Subcutaneous abdominal adipose tissue (tissue), 5 donors: ENCODE measurements at regions not wholly inside any gene's neighbourhood (a gene's known extent, or its start where the extent isn't known, plus 50 kb on each side); places are given as distances from the start of the nearest gene placed in this dataset.

Source experiments
- H3K27ac ChIP-seq: one replicate; pipeline ENCODE4 v1.7.0; 2013; ENCODE audit warnings: low read depth, mild to moderate bottlenecking, inconsistent platforms, low read length, moderate library complexity
- H3K27me3 ChIP-seq, 5 donors: one replicate each; pipeline ENCODE4 v1.7.0; 2013; ENCODE audit warnings: low read length in 5 of 5, inconsistent platforms in 1 of 5; ENCODE audit not compliant: control insufficient read depth in 5 of 5, insufficient read depth in 4 of 5
- H3K36me3 ChIP-seq, 5 donors: one replicate each; pipeline ENCODE4 v1.7.0; 2013; ENCODE audit warnings: low read length in 5 of 5; ENCODE audit not compliant: control insufficient read depth in 5 of 5, insufficient read depth in 5 of 5
- H3K4me1 ChIP-seq, 5 donors: one replicate each; pipeline ENCODE4 v1.7.0; 2013; ENCODE audit warnings: low read length in 5 of 5, mild to moderate bottlenecking in 3 of 5, moderate library complexity in 1 of 5; ENCODE audit not compliant: control insufficient read depth in 5 of 5, insufficient read depth in 5 of 5
- H3K4me3 ChIP-seq, 5 donors: one replicate each; pipeline ENCODE4 v1.7.0; 2013; ENCODE audit warnings: low read length in 5 of 5, low read depth in 1 of 5
- H3K9ac ChIP-seq, 5 donors: one replicate each; pipeline ENCODE4 v1.7.0; 2013; ENCODE audit warnings: low read length in 5 of 5, mild to moderate bottlenecking in 4 of 5, moderate library complexity in 3 of 5
- H3K9me3 ChIP-seq, 5 donors: one replicate each; pipeline ENCODE4 v1.7.0; 2013; ENCODE audit warnings: low read length in 5 of 5; ENCODE audit not compliant: control insufficient read depth in 5 of 5
- donor health status: healthy.
- donor health status: healthy.
- donor health status: healthy.
- donor health status: healthy.
- donor health status: healthy.

GRCh38 chr20:40957265-40957760, 71.3 kb upstream of the TOP1 start:
- H3K4me3 ChIP-seq: no peak overlapping the region
- no peaks in the 10 kb centered on the region for H3K36me3 ChIP-seq
- H3K4me1 ChIP-seq: peaks cover 0 to 19% (median 11%) of the 10 kb centered on the region in 5 donors
- no peak overlapping the region for H3K27ac ChIP-seq
- no peak overlapping the region for H3K9ac ChIP-seq
- peaks cover 0 to 7% (median 0%) of the 10 kb centered on the region in 5 donors for H3K9me3 ChIP-seq
- H3K27me3 ChIP-seq: peaks cover 0 to 3% (median 0%) of the 10 kb centered on the region in 5 donors

- H3K9ac ChIP-seq: no peak overlapping the region
- no peak overlapping the region for H3K27ac ChIP-seq
- no peak overlapping the region for H3K4me3 ChIP-seq
- H3K27me3 ChIP-seq: peaks cover 0 to 3% (median 0%) of the 10 kb centered on the region in 5 donors
- H3K36me3 ChIP-seq: no peaks in the 10 kb centered on the region
- peaks cover 0 to 23% (median 11%) of the 10 kb centered on the region in 5 donors for H3K4me1 ChIP-seq
- peaks cover 0 to 7% (median 0%) of the 10 kb centered on the region in 5 donors for H3K9me3 ChIP-seq
These were observed 70.0 kb upstream of the TOP1 start for GRCh38 chr20:40958598-40958997.

- Histone ChIP-seq H3K4me1 (peaks cover 0 to 23% (median 11%) of the 10 kb centered on the region in 5 donors), H3K9ac (no peak overlapping the region), H3K4me3 (no peak overlapping the region), H3K27ac (no peak overlapping the region), H3K36me3 (no peaks in the 10 kb centered on the region), H3K9me3 (peaks cover 0 to 1% (median 0%) of the 10 kb centered on the region in 5 donors), H3K27me3 (peaks cover 0 to 3% (median 0%) of the 10 kb centered on the region in 5 donors)
These were observed 69.1 kb upstream of the TOP1 start for GRCh38 chr20:40959325-40960092.

GRCh38 chr20:40960101-40960500, 68.5 kb upstream of the TOP1 start:
- peak overlapping the region in 2 of 5 donors; percentile 25 to 28 for H3K9ac ChIP-seq
- peaks cover 0 to 23% (median 11%) of the 10 kb centered on the region in 5 donors for H3K4me1 ChIP-seq
- H3K9me3 ChIP-seq: no peaks in the 10 kb centered on the region
- H3K36me3 ChIP-seq: no peaks in the 10 kb centered on the region
- no peak overlapping the region for H3K27ac ChIP-seq
- peaks cover 0 to 3% (median 0%) of the 10 kb centered on the region in 5 donors for H3K27me3 ChIP-seq
- no peak overlapping the region for H3K4me3 ChIP-seq

GRCh38 chr20:40960521-40960956, 68.1 kb upstream of the TOP1 start:
- no peaks in the 10 kb centered on the region for H3K36me3 ChIP-seq

GRCh38 chr20:40961176-40961575, 67.4 kb upstream of the TOP1 start:
- Histone ChIP-seq H3K4me1 (peaks cover 0 to 23% (median 11%) of the 10 kb centered on the region in 5 donors), H3K36me3 (no peaks in the 10 kb centered on the region), H3K9me3 (no peaks in the 10 kb centered on the region), H3K4me3 (no peak overlapping the region), H3K27ac (no peak overlapping the region), H3K9ac (no peak overlapping the region), H3K27me3 (peaks cover 0 to 3% (median 0%) of the 10 kb centered on the region in 5 donors)

More at GRCh38 chr20:40960521-40960956, 68.1 kb upstream of the TOP1 start:
- Histone ChIP-seq H3K4me3 (no peak overlapping the region), H3K27me3 (peaks cover 0 to 3% (median 0%) of the 10 kb centered on the region in 5 donors), H3K4me1 (peaks cover 0 to 23% (median 11%) of the 10 kb centered on the region in 5 donors), H3K9me3 (no peaks in the 10 kb centered on the region), H3K9ac (peak overlapping the region in 2 of 5 donors; percentile 25 to 28), H3K27ac (no peak overlapping the region)

- no peak overlapping the region for H3K4me3 ChIP-seq
- H3K27ac ChIP-seq: no peak overlapping the region
- peaks cover 0 to 3% (median 0%) of the 10 kb centered on the region in 5 donors for H3K27me3 ChIP-seq
- H3K4me1 ChIP-seq: peaks cover 0 to 23% (median 11%) of the 10 kb centered on the region in 5 donors
- H3K36me3 ChIP-seq: no peaks in the 10 kb centered on the region
- no peak overlapping the region for H3K9ac ChIP-seq
- no peaks in the 10 kb centered on the region for H3K9me3 ChIP-seq
These were observed 66.7 kb upstream of the TOP1 start for GRCh38 chr20:40961686-40962640.

GRCh38 chr20:40962733-40963504, 65.7 kb upstream of the TOP1 start:
- no peak overlapping the region for H3K9ac ChIP-seq
- H3K4me1 ChIP-seq: peaks cover 0 to 23% (median 11%) of the 10 kb centered on the region in 5 donors
- H3K36me3 ChIP-seq: no peaks in the 10 kb centered on the region
- H3K9me3 ChIP-seq: no peaks in the 10 kb centered on the region
- H3K27ac ChIP-seq: no peak overlapping the region
- H3K4me3 ChIP-seq: no peak overlapping the region
- peaks cover 0 to 3% (median 0%) of the 10 kb centered on the region in 5 donors for H3K27me3 ChIP-seq

GRCh38 chr20:40963505-40963845, 65.1 kb upstream of the TOP1 start:
- Histone ChIP-seq H3K4me1 (peaks cover 0 to 23% (median 11%) of the 10 kb centered on the region in 5 donors), H3K36me3 (no peaks in the 10 kb centered on the region), H3K4me3 (no peak overlapping the region), H3K9ac (no peak overlapping the region), H3K27ac (no peak overlapping the region), H3K27me3 (peaks cover 0 to 3% (median 0%) of the 10 kb centered on the region in 5 donors), H3K9me3 (no peaks in the 10 kb centered on the region)
